GM21825 (cell line): ENCODE measurements at regions not wholly inside any gene's neighbourhood (a gene's known extent, or its start where the extent isn't known, plus 50 kb on each side); places are given as distances from the start of the nearest gene placed in this dataset.
"Not testable (repeated sequence)": the region's sequence is repeated elsewhere in the genome, so short reads cannot be mapped to it uniquely, and the experiment has no call there.

ENCODE experiments used
- ATAC-seq: cut with Tn5 transposase; IDR thresholded peaks from one replicate; pipeline ENCODE4 v1.9.1; 2021; ENCODE audit warnings: mild to moderate bottlenecking, moderate library complexity; ENCODE audit not compliant: unreplicated experiment

GRCh38 chr16:16991711-16992110, 479.0 kb downstream of the XYLT1 start:
- no peak for ATAC-seq

GRCh38 chr16:16992975-16993765, 477.6 kb downstream of the XYLT1 start:
- ATAC-seq, result no peak

- ATAC-seq, result no peak
These were observed 475.9 kb downstream of the XYLT1 start for GRCh38 chr16:16994831-16995230.

- no peak for ATAC-seq
These were observed 473.9 kb downstream of the XYLT1 start for GRCh38 chr16:16996827-16997226.

GRCh38 chr16:16997349-16997748, 473.4 kb downstream of the XYLT1 start:
- no peak for ATAC-seq

GRCh38 chr16:17001471-17001870, 469.3 kb downstream of the XYLT1 start:
- no peak for ATAC-seq

GRCh38 chr16:17002565-17002964, 468.2 kb downstream of the XYLT1 start:
- no peak for ATAC-seq

- ATAC-seq, result not testable (repeated sequence)
These were observed 464.8 kb downstream of the XYLT1 start for GRCh38 chr16:17005963-17006362.

GRCh38 chr16:17011712-17012111, 459.0 kb downstream of the XYLT1 start:
- no peak for ATAC-seq

GRCh38 chr16:17013038-17013437, 457.7 kb downstream of the XYLT1 start:
- no peak for ATAC-seq

- ATAC-seq, result no peak
These were observed 456.2 kb downstream of the XYLT1 start for GRCh38 chr16:17014484-17015121.

GRCh38 chr16:17015702-17016101, 455.1 kb downstream of the XYLT1 start:
- no peak for ATAC-seq

GRCh38 chr16:17017442-17017841, 453.3 kb downstream of the XYLT1 start:
- ATAC-seq, result no peak

- ATAC-seq, result no peak
These were observed 452.2 kb downstream of the XYLT1 start for GRCh38 chr16:17018585-17018939.

- ATAC-seq, result no peak
These were observed 451.4 kb downstream of the XYLT1 start for GRCh38 chr16:17019366-17019765.

GRCh38 chr16:17023606-17024005, 447.2 kb downstream of the XYLT1 start:
- ATAC-seq, result no peak

GRCh38 chr16:17024514-17024913, 446.2 kb downstream of the XYLT1 start:
- no peak for ATAC-seq

GRCh38 chr16:17026600-17027242, 444.0 kb downstream of the XYLT1 start:
- ATAC-seq, result peak; percentile 68

- ATAC-seq, result peak; percentile 55
These were observed 443.2 kb downstream of the XYLT1 start for GRCh38 chr16:17027488-17028129.

GRCh38 chr16:17029602-17030350, 441.0 kb downstream of the XYLT1 start:
- no peak for ATAC-seq
